HEK293 (cell line): ENCODE measurements at regions not wholly inside any gene's neighbourhood (a gene's known extent, or its start where the extent isn't known, plus 50 kb on each side); places are given as distances from the start of the nearest gene placed in this dataset.

Experiments used
- CTCF ChIP-seq: fragments of 450-650 bp; formaldehyde crosslinking; IDR thresholded peaks from 2 replicates; pipeline ENCODE4 v1.5.1; 2016; ENCODE audit warnings: missing biosample characterization, missing genetic modification characterization
- ZBTB1 ChIP-seq: fragments of 450-650 bp; formaldehyde crosslinking; IDR thresholded peaks from 2 replicates; pipeline ENCODE4 v1.5.1; 2016; ENCODE audit warnings: missing biosample characterization, missing genetic modification characterization
- ZNF175 ChIP-seq: fragments of 450-650 bp; formaldehyde crosslinking; IDR thresholded peaks from 2 replicates; pipeline ENCODE4 v1.5.1; 2016; ENCODE audit warnings: missing biosample characterization, missing genetic modification characterization
- ZNF776 ChIP-seq: fragments of 450-650 bp; formaldehyde crosslinking; IDR thresholded peaks from 2 replicates; pipeline ENCODE4 v1.5.0; 2017; ENCODE audit warnings: missing biosample characterization, missing genetic modification characterization, borderline replicate concordance
- TF ChIP-seq, protein P1 (sequence below): fragments of 450-650 bp; formaldehyde crosslinking; IDR thresholded peaks from 2 replicates; pipeline ENCODE4 v1.5.1; 2016; ENCODE audit warnings: missing biosample characterization, missing genetic modification characterization

GRCh38 chr1:118563981-118564951 lies 379.2 kb upstream of the SPAG17 start:
- TF ChIP-seq CTCF (tag by site-specific recombination) = no peak
- no peak for TF ChIP-seq ZBTB1 (tag by site-specific recombination)
- TF ChIP-seq ZNF776 (tag by site-specific recombination) = no peak
- TF ChIP-seq ZNF175 = no peak
- TF ChIP-seq, protein P1, sequence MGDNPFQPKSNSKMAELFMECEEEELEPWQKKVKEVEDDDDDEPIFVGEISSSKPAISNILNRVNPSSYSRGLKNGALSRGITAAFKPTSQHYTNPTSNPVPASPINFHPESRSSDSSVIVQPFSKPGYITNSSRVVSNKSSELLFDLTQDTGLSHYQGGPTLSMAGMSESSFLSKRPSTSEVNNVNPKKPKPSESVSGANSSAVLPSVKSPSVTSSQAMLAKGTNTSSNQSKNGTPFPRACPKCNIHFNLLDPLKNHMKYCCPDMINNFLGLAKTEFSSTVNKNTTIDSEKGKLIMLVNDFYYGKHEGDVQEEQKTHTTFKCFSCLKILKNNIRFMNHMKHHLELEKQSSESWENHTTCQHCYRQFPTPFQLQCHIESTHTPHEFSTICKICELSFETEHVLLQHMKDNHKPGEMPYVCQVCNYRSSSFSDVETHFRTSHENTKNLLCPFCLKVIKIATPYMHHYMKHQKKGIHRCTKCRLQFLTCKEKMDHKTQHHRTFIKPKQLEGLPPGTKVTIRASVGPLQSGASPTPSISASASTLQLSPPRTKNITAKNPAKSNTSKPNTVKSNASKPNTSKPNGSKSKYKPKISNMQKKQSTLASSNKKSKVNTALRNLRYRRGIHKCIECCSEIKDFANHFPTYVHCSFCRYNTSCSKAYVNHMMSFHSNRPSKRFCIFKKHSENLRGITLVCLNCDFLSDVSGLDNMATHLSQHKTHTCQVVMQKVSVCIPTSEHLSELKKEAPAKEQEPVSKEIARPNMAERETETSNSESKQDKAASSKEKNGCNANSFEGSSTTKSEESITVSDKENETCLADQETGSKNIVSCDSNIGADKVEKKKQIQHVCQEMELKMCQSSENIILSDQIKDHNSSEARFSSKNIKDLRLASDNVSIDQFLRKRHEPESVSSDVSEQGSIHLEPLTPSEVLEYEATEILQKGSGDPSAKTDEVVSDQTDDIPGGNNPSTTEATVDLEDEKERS = no peak
